H1 (cell line): ENCODE measurements at regions not wholly inside any gene's neighbourhood (a gene's known extent, or its start where the extent isn't known, plus 50 kb on each side); places are given as distances from the start of the nearest gene placed in this dataset.

Source experiments
- CTCF ChIA-PET: fragments of 300-600 bp; sonication (Branson Sonifier 250); formaldehyde crosslinking; loops from one replicate; lab custom pipeline; 2021; ENCODE audit not compliant: partially characterized antibody; lab: Charles Lee
- POLR2A ChIA-PET: fragments of 300-600 bp; sonication (Branson Sonifier 250); formaldehyde crosslinking; loops from one replicate; lab custom pipeline; 2021; ENCODE audit warnings: inconsistent platforms; ENCODE audit not compliant: partially characterized antibody; lab: Charles Lee
- DNase-seq, 2 experiments: peaks; one replicate each; pipeline versions ENCODE4 v3.0.0 to v3.0.0-alpha.2; 2010 to 2022; ENCODE audit warnings: low spot score in 2 of 2, low read depth in 1 of 2, mixed read lengths in 1 of 2
- FAIRE-seq: peaks from 2 replicates; lab custom pipeline; 2011; peaks lifted over from hg19 to GRCh38; lab: Jason Lieb, UNC
- H2AFZ ChIP-seq: 2 replicates; pipeline ENCODE4 v1.8.1; 2012; ENCODE audit warnings: low read length, inconsistent platforms
- H2AK5ac ChIP-seq: 2 replicates; pipeline ENCODE4 v1.6.1; 2013; ENCODE audit warnings: low read depth, low read length
- H2BK120ac ChIP-seq: replicated peaks from 2 replicates; pipeline ENCODE3; 2013; ENCODE audit warnings: low read depth, low read length, inconsistent platforms
- H2BK12ac ChIP-seq: 2 replicates; pipeline ENCODE4 v1.6.1; 2013; ENCODE audit warnings: low read depth, low read length
- H2BK15ac ChIP-seq: 2 replicates; pipeline ENCODE4 v1.6.1; 2013; ENCODE audit warnings: low read length
- H2BK20ac ChIP-seq: 2 replicates; pipeline ENCODE4 v1.6.1; 2013; ENCODE audit warnings: low read length
- H2BK5ac ChIP-seq: 2 replicates; pipeline ENCODE4 v1.6.1; 2013; ENCODE audit warnings: low read depth, low read length
- H3K14ac ChIP-seq: 2 replicates; pipeline ENCODE4 v1.6.1; 2013; ENCODE audit warnings: inconsistent platforms; ENCODE audit not compliant: insufficient read length
- H3K18ac ChIP-seq: 2 replicates; pipeline ENCODE4 v1.6.1; 2013; ENCODE audit warnings: low read length; ENCODE audit errors: extremely low read depth
- H3K23ac ChIP-seq: 2 replicates; pipeline ENCODE4 v1.6.1; 2013; ENCODE audit warnings: inconsistent platforms; ENCODE audit not compliant: insufficient read length
- H3K23me2 ChIP-seq: 2 replicates; pipeline ENCODE4 v1.6.1; 2013; ENCODE audit warnings: low read depth, low read length
- H3K27ac ChIP-seq: 2 replicates; pipeline ENCODE4 v1.6.1; 2011; ENCODE audit warnings: low read depth, low read length, inconsistent platforms
- H3K27me3 ChIP-seq, 4 experiments: replicated peaks in 1 of 4; 1 replicate in 1 of 4; 2 replicates in 3 of 4; pipeline versions ENCODE4 v1.6.1 to v1.8.1; 2011 to 2013; ENCODE audit warnings: low read length in 3 of 4, mild to moderate bottlenecking in 3 of 4, inconsistent platforms in 2 of 4, mixed read lengths in 2 of 4, moderate library complexity in 1 of 4; ENCODE audit not compliant: control insufficient read depth in 3 of 4, insufficient read depth in 3 of 4; ENCODE audit errors: extremely low read depth in 1 of 4
- H3K36me3 ChIP-seq, 4 experiments: 2 replicates each; pipeline versions ENCODE4 v1.6.1 to v1.8.1; 2011 to 2013; ENCODE audit warnings: mild to moderate bottlenecking in 4 of 4, low read length in 3 of 4, moderate library complexity in 2 of 4, control low read depth in 1 of 4, inconsistent platforms in 1 of 4; ENCODE audit not compliant: insufficient read depth in 4 of 4, control insufficient read depth in 2 of 4
- H3K4ac ChIP-seq: replicated peaks from 2 replicates; pipeline ENCODE3; 2013; ENCODE audit warnings: low read length, low read depth, mixed read lengths, inconsistent platforms; ENCODE audit not compliant: insufficient read length
- H3K4me1 ChIP-seq, 4 experiments: replicated peaks in 1 of 4; 1 replicate in 1 of 4; 2 replicates in 3 of 4; pipeline versions ENCODE4 v1.6.1 to v1.8.1; 2011 to 2013; ENCODE audit warnings: low read length in 3 of 4, inconsistent platforms in 2 of 4, mixed read lengths in 1 of 4; ENCODE audit not compliant: insufficient read depth in 4 of 4, control insufficient read depth in 3 of 4
- H3K4me2 ChIP-seq, 2 experiments: 2 replicates each; pipeline versions ENCODE4 v1.6.1 to v1.8.1; 2011 to 2013; ENCODE audit warnings: low read depth in 2 of 2, low read length in 2 of 2, control low read depth in 1 of 2, inconsistent platforms in 1 of 2, mild to moderate bottlenecking in 1 of 2; ENCODE audit not compliant: insufficient read depth in 1 of 2
- H3K4me3 ChIP-seq, 4 experiments: fragments of 200-600, 300-600 bp in 1 of 4; sonication (generic), shearing (Covaris generic), sonication (Bioruptor Twin) in 1 of 4; 2 replicates each; pipeline versions ENCODE4 v1.5.1 to v1.8.1; 2011 to 2016; ENCODE audit warnings: low read length in 4 of 4, low read depth in 3 of 4, control low read depth in 2 of 4, inconsistent platforms in 2 of 4, mild to moderate bottlenecking in 2 of 4, mixed read lengths in 1 of 4, moderate library complexity in 1 of 4; ENCODE audit not compliant: insufficient read depth in 2 of 4; ENCODE audit errors: extremely low read depth in 1 of 4
- H3K56ac ChIP-seq: replicated peaks from 2 replicates; pipeline ENCODE3; 2013; ENCODE audit warnings: low read depth, mild to moderate bottlenecking, mixed read lengths, low read length, inconsistent platforms; ENCODE audit not compliant: insufficient read length
- H3K79me1 ChIP-seq: 2 replicates; pipeline ENCODE4 v1.6.1; 2013; ENCODE audit warnings: low read depth, low read length, control low read depth
- H3K79me2 ChIP-seq, 2 experiments: 2 replicates each; pipeline versions ENCODE4 v1.6.1 to v1.8.1; 2012 to 2013; ENCODE audit warnings: low read length in 2 of 2, mild to moderate bottlenecking in 2 of 2, inconsistent platforms in 1 of 2; ENCODE audit not compliant: insufficient read depth in 2 of 2, control insufficient read depth in 1 of 2
- H3K9ac ChIP-seq, 4 experiments: replicated peaks in 1 of 4; 1 replicate in 1 of 4; 2 replicates in 3 of 4; pipeline versions ENCODE4 v1.6.1 to v1.8.1; 2011 to 2013; ENCODE audit warnings: low read depth in 3 of 4, low read length in 3 of 4, control low read depth in 2 of 4, mild to moderate bottlenecking in 2 of 4, moderate library complexity in 2 of 4, inconsistent platforms in 1 of 4; ENCODE audit errors: extremely low read depth in 1 of 4
- H3K9me3 ChIP-seq, 2 experiments: 2 replicates each; pipeline versions ENCODE4 v1.6.1 to v1.8.1; 2012 to 2013; ENCODE audit warnings: mild to moderate bottlenecking in 2 of 2, moderate library complexity in 2 of 2, control low read depth in 1 of 2, inconsistent platforms in 1 of 2, low read depth in 1 of 2, low read length in 1 of 2, mixed read lengths in 1 of 2; ENCODE audit not compliant: insufficient read depth in 2 of 2
- H4K20me1 ChIP-seq, 2 experiments: replicated peaks in 1 of 2; 2 replicates each; pipeline versions ENCODE3 to v1.8.1; 2011 to 2013; ENCODE audit warnings: inconsistent platforms in 2 of 2, low read length in 2 of 2, mild to moderate bottlenecking in 1 of 2; ENCODE audit not compliant: insufficient read depth in 2 of 2, control insufficient read depth in 1 of 2
- H4K5ac ChIP-seq: 2 replicates; pipeline ENCODE4 v1.6.1; 2013; ENCODE audit warnings: low read length, low read depth, mixed read lengths, inconsistent platforms; ENCODE audit not compliant: insufficient read length
- H4K8ac ChIP-seq: 2 replicates; pipeline ENCODE4 v1.8.0; 2013; ENCODE audit warnings: mild to moderate bottlenecking, moderate library complexity, low read length, inconsistent platforms; ENCODE audit not compliant: insufficient read depth; ENCODE audit errors: extremely low read depth
- H4K91ac ChIP-seq: replicated peaks from 2 replicates; pipeline ENCODE3; 2013; ENCODE audit warnings: low read length, mixed read lengths, inconsistent platforms; ENCODE audit not compliant: insufficient read length
- ASH2L ChIP-seq: fragments of 200-600, 300-600 bp; sonication (generic); IDR thresholded peaks from one replicate; pipeline ENCODE4 v1.7.1; 2017; ENCODE audit warnings: low read length
- BACH1 ChIP-seq: IDR thresholded peaks from 2 replicates; pipeline ENCODE4 v1.6.1; 2012; ENCODE audit warnings: low read length, improper control_type of control experiment
- JUN ChIP-seq: IDR thresholded peaks from 2 replicates; pipeline ENCODE4 v1.6.1; 2011; ENCODE audit warnings: low read depth, mild to moderate bottlenecking, improper control_type of control experiment, low read length
- KDM5A ChIP-seq: fragments of 200-600 bp; IDR thresholded peaks from 2 replicates; pipeline ENCODE4 v1.7.1; 2012; ENCODE audit warnings: mild to moderate bottlenecking, low read length, inconsistent platforms, mixed read lengths
- SIX5 ChIP-seq: IDR thresholded peaks from 2 replicates; pipeline ENCODE4 v1.6.1; 2011; ENCODE audit warnings: mild to moderate bottlenecking, low read depth, low read length
- SRF ChIP-seq: IDR thresholded peaks from 2 replicates; pipeline ENCODE4 v1.6.1; 2011; ENCODE audit warnings: mild to moderate bottlenecking, low read depth, low read length, moderate library complexity
- TBP ChIP-seq: IDR thresholded peaks from 2 replicates; pipeline ENCODE4 v1.6.1; 2011; ENCODE audit warnings: low read depth, low read length, improper control_type of control experiment
- WGBS, 2 experiments: shearing (Covaris generic) in 1 of 2; methylation state at CpG; one replicate each; pipeline versions ENCODE4 v1.1.6 to v1.1.7; 2013 to 2015; ENCODE audit warnings: low lambda C conversion rate in 2 of 2, mixed read lengths in 2 of 2, inconsistent platforms in 1 of 2, low coverage in 1 of 2, missing lambda C conversion rate in 1 of 2; ENCODE audit not compliant: insufficient replicate concordance in 2 of 2, insufficient coverage in 1 of 2, insufficient read length in 1 of 2; ENCODE audit errors: extremely low coverage in 1 of 2, missing lambda C conversion rate in 1 of 2; 5-methylcytosine and 5-hydroxymethylcytosine counted together
- TF ChIP-seq, protein P1 (sequence below): IDR thresholded peaks from 2 replicates; pipeline ENCODE4 v1.6.1; 2012; ENCODE audit warnings: inconsistent platforms

DNA sequence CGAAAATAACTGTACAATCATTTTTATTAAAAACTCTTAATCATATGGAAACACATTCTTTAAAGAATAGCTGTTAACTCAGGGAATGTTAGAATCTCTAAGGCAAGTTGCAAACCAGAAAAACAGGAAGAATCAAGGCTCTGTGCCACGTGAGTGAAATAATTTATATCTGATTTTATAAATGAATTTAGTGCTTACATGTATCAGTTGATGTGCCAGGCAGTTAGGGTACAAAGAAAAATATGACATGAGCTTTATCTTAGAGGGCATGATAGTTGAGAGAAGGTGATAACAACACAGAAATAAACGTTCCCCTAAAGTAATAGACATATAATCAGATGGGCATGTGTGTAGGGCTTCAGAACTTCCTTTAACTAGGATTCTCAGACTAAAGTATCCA lies 734.5 kb upstream of the CCDC179 start:
- no peak overlapping the region for H3K56ac ChIP-seq

More for the DNA sequence above, 734.5 kb upstream of the CCDC179 start:
- no peaks in the 10 kb centered on the region for H3K79me1 ChIP-seq
- 0 out of 4 replicates have a peak, but pooled peaks cover 0 to 3% of the 10 kb centered on the region in 2 experiments for H3K9me3 ChIP-seq
- 89% methylated on average over 3 of the region's 3 CpGs; no CpG with 5 or more reads in 1 of the 2 experiments for WGBS, 2 experiments
- no peak overlapping the region for H2AK5ac ChIP-seq
- DNase-seq = no peak
- H2BK5ac ChIP-seq = no peak overlapping the region
- CTCF ChIA-PET = no interaction called here
- H3K4me2 ChIP-seq = no peak overlapping the region
- no peak overlapping the region for H3K27ac ChIP-seq
- H3K23me2 ChIP-seq = no peaks in the 10 kb centered on the region
- H3K23ac ChIP-seq = no peak overlapping the region
- no peaks in the 10 kb centered on the region for H4K20me1 ChIP-seq
- POLR2A ChIA-PET = no interaction called here
- no peaks in the 10 kb centered on the region for H3K79me2 ChIP-seq
- H4K5ac ChIP-seq = no peak overlapping the region
- no peak overlapping the region for H2BK20ac ChIP-seq
- no peak for FAIRE-seq
- H2BK120ac ChIP-seq = no peak overlapping the region
- H3K9ac ChIP-seq = no peak overlapping the region
- H2BK12ac ChIP-seq = no peak overlapping the region
- no peak overlapping the region for H2BK15ac ChIP-seq
- no peak overlapping the region for H3K14ac ChIP-seq
- no peaks in the 10 kb centered on the region for H3K27me3 ChIP-seq
- H3K18ac ChIP-seq = no peak overlapping the region
- no peak overlapping the region for H4K8ac ChIP-seq
- no peaks in the 10 kb centered on the region for H3K36me3 ChIP-seq
- TF ChIP-seq JUN (no peak), ASH2L (no peak), SIX5 (no peak), SRF (no peak), BACH1 (no peak), KDM5A (no peak), TBP (no peak)
- TF ChIP-seq, protein P1, sequence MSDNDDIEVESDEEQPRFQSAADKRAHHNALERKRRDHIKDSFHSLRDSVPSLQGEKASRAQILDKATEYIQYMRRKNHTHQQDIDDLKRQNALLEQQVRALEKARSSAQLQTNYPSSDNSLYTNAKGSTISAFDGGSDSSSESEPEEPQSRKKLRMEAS = no peak
- no peaks in the 10 kb centered on the region for H3K4me1 ChIP-seq
- H4K91ac ChIP-seq = no peak overlapping the region
- no peak overlapping the region for H2AFZ ChIP-seq
- no peak overlapping the region for H3K4me3 ChIP-seq
- H3K4ac ChIP-seq = no peak overlapping the region
